ENCODE measurements at regions not wholly inside any gene's neighbourhood (a gene's known extent, or its start where the extent isn't known, plus 50 kb on each side); places are given as distances from the start of the nearest gene placed in this dataset.

GRCh38 chr7:52980129-52980528 lies 55.3 kb upstream of the POM121L12 start:
- no peak for DNase-seq

- DNase-seq = no peak
Observed at GRCh38 chr7:52973126-52973525, 62.3 kb upstream of the POM121L12 start.

DNA sequence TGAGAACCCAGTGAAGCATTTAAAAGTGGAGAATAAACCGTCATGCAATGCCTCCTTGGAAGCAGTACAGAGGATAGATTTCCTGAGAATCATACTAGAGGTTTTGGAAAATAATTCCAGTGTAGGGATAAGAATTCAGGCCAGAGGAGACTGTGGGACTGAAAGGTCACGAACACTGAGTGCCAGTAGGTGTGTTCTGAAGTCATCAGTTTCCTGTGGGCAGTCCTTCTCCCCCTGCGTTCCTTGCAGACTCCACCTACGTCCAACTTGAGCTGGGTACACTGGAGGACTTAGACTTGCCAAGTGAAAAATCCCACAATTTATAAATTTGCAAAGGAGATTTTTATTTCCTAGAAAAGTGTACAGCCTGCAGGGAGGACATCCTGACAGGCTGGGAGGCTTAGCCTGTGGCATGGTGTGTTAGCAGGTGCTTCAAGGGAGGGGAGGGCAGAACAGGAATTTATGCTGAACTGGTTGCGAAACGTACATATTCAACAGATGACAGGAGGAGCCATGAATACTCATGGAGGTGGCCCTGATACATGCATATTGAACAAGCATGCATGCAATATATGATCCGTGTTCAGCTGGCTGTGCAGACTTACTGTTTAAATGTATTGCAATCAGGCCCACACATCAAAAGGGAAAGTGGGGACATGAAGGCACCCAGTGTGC lies 72.9 kb upstream of the POM121L12 start:
- DNase-seq = no peak

DNA sequence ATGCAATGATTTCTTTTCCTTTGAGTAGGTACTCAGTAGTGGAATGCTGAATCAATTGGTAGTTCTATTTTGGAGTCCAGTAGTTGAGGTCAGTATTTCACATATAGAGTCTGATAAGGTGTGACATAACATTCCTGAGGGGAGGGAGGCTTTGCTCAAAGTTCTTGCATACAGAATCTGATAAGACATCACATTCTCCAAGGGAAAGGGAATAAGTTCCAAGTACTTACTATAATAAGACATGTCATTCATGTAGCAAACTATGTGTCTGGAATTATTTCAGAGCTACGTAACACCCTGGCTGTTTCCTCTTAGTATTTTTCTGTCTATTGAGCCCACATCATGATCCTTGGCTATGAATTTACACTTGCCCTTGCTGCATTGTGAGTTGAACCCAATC lies 74.3 kb upstream of the POM121L12 start:
- no peak for DNase-seq

GRCh38 chr7:52959878-52960660 lies 75.4 kb upstream of the POM121L12 start:
- DNase-seq = no peak

- DNase-seq = no peak
Observed at GRCh38 chr7:52959336-52959735, 76.1 kb upstream of the POM121L12 start.

- no peak for DNase-seq
Observed at GRCh38 chr7:52958621-52959140, 76.8 kb upstream of the POM121L12 start.

DNA sequence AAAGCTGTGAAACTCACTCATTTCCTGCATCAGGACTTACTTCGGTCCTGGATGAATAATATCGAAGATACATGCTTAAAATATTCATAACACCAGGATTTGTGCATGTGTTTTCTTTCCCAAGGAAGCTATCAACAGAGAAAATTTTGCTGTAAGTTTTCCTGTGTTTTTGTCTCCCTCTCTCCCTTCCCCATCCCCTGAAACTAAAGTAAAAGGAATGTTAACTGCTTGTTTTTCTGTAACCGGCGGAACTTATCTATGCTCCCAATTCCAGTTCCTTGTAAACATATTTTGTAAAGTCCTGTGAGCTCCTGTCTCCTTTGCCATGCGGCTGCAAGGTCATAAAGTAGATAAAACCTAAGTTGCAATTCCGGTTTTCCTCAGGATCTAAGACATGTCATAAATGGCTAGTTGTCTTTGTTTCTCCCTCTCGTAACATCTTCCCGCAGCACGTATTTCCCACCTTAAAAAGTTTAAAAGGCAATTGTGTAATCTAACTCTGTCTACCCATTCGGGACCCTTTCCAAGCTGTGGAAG lies 79.0 kb upstream of the POM121L12 start:
- DNase-seq = no peak

GRCh38 chr7:52955522-52955921 lies 79.9 kb upstream of the POM121L12 start:
- DNase-seq = no peak

DNA sequence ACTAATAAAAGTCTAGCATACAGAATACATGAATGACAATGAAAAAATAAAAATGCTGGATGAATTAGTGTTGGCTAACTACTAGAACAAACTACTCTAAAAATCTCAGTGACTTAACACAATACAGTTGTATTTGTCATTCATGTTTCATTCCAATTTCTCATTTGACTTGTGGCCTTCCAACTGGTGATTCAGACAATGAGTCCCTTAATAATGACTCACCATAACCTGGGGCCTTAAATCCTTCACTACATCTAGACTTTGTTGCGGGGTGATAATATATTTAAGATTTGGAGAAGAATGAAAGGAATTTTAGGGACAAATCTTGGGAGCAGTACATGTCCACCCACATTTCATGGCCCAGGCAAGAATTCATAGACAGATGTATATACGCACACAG lies 90.5 kb upstream of the POM121L12 start:
- no peak for DNase-seq

DNA sequence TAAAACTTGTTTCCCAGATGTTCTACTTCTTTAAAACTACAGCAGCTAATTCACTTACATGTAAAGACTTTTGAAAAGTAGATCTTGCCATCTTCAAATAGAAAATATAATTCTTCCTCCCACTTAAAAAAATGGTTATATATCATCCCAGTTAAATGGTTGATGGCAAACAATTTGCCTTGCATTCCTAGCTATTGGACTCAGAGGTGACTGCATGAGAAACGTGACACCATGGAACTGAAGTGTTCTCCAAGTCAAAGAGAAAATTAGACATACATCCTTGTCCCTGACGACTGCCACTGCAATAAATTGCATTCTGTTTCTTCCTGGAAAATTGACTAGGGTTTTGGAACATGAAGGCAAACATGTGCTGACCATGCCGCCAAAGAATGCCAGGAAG lies 95.0 kb upstream of the POM121L12 start:
- DNase-seq = no peak

- DNase-seq = no peak
Observed at GRCh38 chr7:52938455-52939133, 96.8 kb upstream of the POM121L12 start.

- DNase-seq = no peak
Observed at GRCh38 chr7:52936750-52937149, 98.7 kb upstream of the POM121L12 start.

DNA sequence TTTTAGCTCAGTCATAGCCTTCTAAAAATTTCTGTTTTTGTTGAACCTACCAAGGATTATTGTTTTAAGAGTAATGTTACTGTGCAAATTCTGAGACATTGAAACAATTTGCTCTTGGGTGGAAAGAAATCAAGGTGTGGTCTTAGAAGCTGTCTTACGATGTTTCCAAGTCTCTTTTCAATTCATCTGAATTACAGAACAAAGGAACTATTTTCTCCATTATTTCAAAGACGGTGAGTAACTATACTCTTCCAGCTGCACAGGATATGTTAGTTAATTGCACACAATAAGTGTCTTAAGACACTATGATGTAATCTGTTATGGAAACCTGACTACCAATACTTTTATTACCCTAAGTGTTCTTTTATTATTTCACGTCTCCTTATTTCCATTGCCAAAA lies 106.8 kb upstream of the POM121L12 start:
- DNase-seq = no peak

- DNase-seq = no peak
Observed at GRCh38 chr7:52925332-52925731, 110.1 kb upstream of the POM121L12 start.

DNA sequence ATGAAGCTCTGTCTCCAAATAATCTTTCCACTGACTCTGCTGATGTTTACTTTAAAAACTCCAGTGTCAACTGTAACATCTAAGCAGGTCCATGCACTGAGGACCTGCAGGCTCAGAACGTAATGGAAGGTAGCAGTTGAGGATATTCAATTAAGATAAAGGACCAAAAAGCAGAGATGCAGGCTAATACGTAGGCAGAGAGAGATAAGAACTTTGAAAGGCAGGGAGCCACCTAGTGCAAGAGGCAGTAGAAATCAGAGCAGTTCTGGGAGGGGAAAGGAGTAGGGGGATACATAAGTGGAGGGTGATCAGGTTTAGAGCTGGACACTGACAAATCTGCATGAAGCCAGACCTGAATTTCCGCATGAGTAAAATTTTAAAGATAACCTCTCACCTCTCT lies 114.5 kb upstream of the POM121L12 start:
- no peak for DNase-seq

- no peak for DNase-seq
Observed at GRCh38 chr7:52917982-52918578, 117.4 kb upstream of the POM121L12 start.

DNA sequence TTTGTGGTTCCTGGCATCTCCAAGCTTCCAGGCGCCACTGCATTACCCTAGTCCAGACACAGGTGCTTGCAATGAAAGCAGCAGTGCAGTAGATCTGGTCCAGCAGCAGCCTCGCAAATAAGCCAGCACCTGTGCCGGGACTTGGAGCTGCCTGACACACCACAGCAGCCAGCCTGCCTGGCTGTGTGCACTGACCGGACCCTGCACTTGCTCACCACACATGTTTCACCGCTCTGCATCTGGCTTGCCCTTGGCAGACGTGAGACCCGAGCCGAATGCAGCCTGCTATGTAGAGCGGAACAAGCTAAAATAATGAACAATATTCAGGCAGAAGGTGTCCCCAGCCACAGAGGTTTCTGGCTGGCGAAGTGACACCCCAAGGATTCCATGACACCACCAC lies 123.6 kb upstream of the POM121L12 start:
- DNase-seq = no peak

DNA sequence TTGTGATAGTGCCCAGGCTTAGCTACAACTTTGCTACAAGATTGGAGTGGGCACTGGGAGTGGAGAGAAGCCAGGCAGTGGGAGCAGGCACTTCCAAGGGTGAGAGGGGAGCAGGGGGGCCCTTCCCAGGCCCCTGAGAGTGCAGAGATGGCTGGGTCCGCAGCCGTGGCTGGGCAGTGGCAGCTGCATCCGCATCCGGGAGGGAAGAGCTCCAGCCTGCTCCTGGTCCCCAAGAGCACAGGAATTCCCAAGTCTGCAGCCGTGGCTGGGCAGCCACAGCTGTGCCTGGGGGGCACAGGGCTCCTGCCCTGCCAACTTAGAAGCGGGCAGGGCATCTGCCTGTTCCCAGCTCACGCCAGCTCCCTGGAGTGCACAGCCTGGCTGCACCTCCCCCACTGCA lies 124.1 kb upstream of the POM121L12 start:
- DNase-seq = no peak

GRCh38 chr7:52909935-52910334 lies 125.5 kb upstream of the POM121L12 start:
- no peak for DNase-seq

- no peak for DNase-seq
Observed at GRCh38 chr7:52909131-52909530, 126.3 kb upstream of the POM121L12 start.

- no peak for DNase-seq
Observed at GRCh38 chr7:52897713-52898112, 137.7 kb upstream of the POM121L12 start.

GRCh38 chr7:52897288-52897687 lies 138.1 kb upstream of the POM121L12 start:
- no peak for DNase-seq

All from CD4-positive, alpha-beta T cell treated with Interleukin-6 for 4 hours (primary cell).